GM12872 (cell line): ENCODE measurements at regions not wholly inside any gene's neighbourhood (a gene's known extent, or its start where the extent isn't known, plus 50 kb on each side); places are given as distances from the start of the nearest gene placed in this dataset.

Experiments used
- TF ChIP-seq, protein P1 (sequence below): IDR thresholded peaks from 3 replicates; pipeline ENCODE4 v1.5.1; 2011; ENCODE audit warnings: low read depth, mild to moderate bottlenecking, low read length, moderate library complexity; ENCODE audit not compliant: insufficient read depth

DNA sequence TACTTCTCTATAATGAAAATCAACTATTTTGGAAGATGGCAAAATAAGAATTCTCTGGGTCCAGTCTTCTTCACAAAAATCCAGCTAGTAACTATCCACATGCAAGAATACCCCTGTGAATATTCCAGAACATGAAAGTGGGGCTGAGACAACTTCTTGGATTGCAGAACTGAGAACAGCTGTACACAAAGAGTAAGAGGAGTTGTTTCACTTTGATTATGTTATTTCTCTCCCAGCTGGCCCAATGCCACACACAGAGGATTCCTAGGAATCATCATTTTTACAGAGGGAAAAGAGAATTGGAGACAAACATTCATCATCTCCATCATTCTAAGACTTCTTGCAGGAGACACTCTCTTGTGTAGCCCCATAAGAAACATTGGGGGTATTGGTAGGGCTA lies 782.2 kb upstream of the LCORL start:
- TF ChIP-seq, protein P1, sequence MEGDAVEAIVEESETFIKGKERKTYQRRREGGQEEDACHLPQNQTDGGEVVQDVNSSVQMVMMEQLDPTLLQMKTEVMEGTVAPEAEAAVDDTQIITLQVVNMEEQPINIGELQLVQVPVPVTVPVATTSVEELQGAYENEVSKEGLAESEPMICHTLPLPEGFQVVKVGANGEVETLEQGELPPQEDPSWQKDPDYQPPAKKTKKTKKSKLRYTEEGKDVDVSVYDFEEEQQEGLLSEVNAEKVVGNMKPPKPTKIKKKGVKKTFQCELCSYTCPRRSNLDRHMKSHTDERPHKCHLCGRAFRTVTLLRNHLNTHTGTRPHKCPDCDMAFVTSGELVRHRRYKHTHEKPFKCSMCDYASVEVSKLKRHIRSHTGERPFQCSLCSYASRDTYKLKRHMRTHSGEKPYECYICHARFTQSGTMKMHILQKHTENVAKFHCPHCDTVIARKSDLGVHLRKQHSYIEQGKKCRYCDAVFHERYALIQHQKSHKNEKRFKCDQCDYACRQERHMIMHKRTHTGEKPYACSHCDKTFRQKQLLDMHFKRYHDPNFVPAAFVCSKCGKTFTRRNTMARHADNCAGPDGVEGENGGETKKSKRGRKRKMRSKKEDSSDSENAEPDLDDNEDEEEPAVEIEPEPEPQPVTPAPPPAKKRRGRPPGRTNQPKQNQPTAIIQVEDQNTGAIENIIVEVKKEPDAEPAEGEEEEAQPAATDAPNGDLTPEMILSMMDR = no peak

DNA sequence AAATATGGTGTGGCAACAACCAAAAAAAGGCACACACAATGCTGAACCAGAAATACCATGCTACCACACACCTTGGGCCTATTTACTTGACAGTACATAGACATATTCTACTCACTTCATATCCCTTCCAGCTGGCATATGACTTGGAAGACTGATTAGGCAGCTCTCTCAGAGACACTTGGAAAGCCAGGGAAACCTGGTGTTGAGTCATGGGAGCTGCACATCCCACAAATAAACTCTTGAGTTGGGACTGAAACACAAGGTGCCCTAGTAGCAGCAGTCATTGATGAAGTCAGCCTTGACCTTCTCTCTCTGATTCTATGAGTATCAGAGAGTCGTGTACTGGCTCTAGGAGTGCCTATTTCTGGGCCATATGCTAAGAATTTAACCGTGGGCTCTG lies 776.6 kb upstream of the LCORL start:
- TF ChIP-seq, protein P1 = no peak

DNA sequence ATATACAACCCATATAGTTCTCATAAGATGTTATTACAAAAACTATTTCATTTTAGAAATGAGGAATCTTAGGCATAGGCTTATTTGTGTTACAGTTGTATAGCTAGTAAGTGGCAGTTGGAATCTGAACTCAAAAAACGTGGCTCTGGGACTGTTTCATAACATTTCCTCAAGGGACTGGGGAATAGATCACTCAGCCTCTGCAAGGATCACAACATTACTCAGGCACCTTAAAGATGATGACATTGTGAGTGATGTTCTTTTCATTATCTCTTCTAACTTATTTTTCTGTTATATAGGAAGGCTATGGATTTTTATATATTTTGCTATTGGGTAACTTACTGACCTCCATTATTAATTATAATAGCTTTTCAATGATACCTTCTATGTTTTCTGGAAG lies 774.2 kb upstream of the LCORL start:
- TF ChIP-seq, protein P1 = no peak

DNA sequence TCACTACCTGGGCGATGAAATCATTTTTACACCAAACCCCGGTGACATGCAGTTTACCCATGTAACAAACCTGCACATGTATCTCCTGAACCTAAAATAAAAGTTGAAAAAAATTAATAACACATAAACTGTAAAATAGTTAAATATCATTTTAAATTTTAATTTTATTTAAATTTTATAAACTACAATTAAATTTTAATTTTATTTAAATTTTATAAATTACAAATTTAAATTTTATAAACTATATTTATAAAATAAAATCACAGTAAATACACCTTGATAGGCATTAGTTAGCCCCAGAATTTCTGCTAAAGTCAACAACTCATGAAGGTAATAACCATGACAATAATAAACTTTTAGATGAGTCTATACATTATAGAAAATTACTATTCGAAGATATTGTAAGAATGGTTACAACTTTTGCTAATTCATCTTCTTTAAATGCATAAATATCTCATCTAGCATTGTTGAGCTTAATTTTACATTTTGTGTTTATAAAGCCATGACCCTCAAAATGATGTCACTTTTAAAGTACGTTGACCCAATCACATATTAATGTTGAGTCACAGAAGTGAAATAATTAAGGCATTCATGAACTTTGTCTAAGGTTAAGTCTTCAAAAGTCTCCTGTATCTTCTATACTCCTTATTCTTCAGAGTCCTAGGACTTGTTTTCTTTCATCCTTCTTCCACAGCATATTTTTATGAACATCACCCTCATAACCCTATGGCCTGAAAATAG lies 755.8 kb upstream of the LCORL start:
- TF ChIP-seq, protein P1 = no peak

DNA sequence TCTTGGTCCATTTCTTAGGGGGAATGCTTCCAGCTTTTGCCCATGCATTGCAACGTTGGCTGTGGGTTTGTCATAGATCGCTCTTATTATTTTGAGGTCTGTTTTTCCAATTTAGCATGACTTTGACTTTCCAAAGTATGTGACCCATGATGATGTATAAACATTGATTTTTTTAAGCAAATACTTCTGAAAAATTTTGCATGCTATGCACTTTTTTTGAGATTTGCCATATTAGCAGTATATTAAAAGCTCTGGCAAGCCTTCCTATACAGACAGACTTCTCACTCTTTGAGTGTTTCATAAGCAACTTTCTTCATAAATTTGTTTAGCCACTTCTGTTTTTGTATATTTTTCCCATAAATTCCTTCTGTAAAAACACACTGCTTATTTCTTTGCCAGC lies 746.4 kb upstream of the LCORL start:
- TF ChIP-seq, protein P1 = no peak

DNA sequence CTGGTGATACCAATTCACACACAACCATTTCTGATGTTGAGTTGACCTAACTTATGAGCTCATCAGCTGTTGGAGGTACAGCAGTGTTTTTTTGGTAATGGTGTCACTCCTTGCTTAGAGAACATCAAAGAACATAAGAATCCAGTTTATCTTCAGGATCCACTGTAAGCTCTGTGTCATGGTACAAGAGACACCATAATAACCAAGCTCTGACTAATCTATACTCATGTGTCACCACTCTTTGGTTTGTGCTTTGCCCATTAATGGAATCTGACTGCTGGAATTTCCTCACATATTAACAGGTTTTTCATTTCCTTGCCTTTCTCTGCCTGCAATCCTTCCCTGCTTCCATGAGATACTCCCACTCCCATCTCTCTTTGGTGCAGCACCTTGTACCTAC lies 735.1 kb upstream of the LCORL start:
- TF ChIP-seq, protein P1 = no peak

DNA sequence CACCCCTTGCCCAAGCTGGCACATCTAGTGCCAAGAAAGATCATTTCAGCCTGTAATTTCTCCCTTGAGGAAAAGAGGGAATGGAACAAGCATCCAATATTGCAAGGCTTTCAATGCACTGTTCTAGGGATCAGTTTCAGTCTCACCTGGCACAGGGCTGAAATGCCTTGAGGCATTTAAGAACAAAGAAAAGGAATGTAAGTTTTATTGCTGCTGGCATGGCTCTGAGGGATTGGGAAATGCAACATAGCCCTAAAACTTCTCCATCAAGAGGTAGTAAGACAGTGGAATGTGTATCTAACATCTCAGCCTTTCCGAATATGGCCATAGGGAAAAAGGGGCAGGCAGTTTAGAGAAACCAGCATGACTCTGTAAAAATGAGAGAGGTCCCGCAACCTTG lies 732.6 kb upstream of the LCORL start:
- TF ChIP-seq, protein P1 = no peak
